OCI-LY7 (cell line): ENCODE measurements at regions not wholly inside any gene's neighbourhood (a gene's known extent, or its start where the extent isn't known, plus 50 kb on each side); places are given as distances from the start of the nearest gene placed in this dataset.

Experiments used
- EZH2phosphoT487 ChIP-seq: fragments of 200-600 bp; sonication (generic); IDR thresholded peaks from 2 replicates; pipeline ENCODE4 v1.6.1; 2018; ENCODE audit warnings: low read depth, borderline replicate concordance, mild to moderate bottlenecking, mixed run types, antibody characterized with exemption, low read length, moderate library complexity, mixed read lengths
- TF ChIP-seq, protein P1 (sequence below): fragments of 200-600 bp; sonication (generic); conservative IDR thresholded peaks from 2 replicates; pipeline ENCODE4 v1.5.1; 2014; ENCODE audit warnings: mild to moderate bottlenecking, antibody characterized with exemption, low read length, moderate library complexity, mixed read lengths

- TF ChIP-seq EZH2phosphoT487: no peak
- TF ChIP-seq, protein P1, sequence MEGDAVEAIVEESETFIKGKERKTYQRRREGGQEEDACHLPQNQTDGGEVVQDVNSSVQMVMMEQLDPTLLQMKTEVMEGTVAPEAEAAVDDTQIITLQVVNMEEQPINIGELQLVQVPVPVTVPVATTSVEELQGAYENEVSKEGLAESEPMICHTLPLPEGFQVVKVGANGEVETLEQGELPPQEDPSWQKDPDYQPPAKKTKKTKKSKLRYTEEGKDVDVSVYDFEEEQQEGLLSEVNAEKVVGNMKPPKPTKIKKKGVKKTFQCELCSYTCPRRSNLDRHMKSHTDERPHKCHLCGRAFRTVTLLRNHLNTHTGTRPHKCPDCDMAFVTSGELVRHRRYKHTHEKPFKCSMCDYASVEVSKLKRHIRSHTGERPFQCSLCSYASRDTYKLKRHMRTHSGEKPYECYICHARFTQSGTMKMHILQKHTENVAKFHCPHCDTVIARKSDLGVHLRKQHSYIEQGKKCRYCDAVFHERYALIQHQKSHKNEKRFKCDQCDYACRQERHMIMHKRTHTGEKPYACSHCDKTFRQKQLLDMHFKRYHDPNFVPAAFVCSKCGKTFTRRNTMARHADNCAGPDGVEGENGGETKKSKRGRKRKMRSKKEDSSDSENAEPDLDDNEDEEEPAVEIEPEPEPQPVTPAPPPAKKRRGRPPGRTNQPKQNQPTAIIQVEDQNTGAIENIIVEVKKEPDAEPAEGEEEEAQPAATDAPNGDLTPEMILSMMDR: no peak
Measured at GRCh38 chr9:82538634-82539033, 524.3 kb downstream of the RASEF start.
